ENCODE measurements at regions not wholly inside any gene's neighbourhood (a gene's known extent, or its start where the extent isn't known, plus 50 kb on each side); places are given as distances from the start of the nearest gene placed in this dataset.

DNA sequence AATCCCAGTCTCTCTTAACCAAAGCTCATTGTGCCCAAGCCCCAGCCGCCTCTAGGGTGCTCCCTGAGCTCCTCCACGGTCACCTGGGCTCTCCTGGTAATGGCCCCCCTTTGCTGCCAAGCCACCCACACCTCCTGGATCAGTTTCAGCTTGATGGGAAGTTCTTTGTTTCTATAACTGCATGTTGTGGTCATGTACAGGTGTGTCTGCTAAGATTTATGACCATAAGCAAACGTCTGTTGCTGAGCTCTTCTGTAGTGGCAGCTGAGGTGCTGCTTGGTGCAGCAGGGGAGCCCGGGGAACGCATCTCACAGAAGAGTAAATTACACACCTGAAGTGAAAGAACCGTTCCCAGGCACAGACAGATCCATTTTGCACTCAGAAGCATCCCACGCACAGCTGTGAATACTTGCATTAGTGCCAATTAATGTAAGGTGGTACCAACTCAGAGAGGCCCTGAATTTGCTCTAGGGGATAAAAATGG, 194.6 kb upstream of the ARID1B start:
- Mint-ChIP-seq H3K9me3 (ENCODE audit: unreplicated experiment) (peaks cover 6% of the 10 kb centered on the region), H3K27me3 (ENCODE audit: unreplicated experiment) (no peaks in the 10 kb centered on the region), H3K27ac (ENCODE audit: unreplicated experiment) (no peak overlapping the region), H3K4me3 (ENCODE audit: unreplicated experiment) (no peak overlapping the region), H3K36me3 (ENCODE audit: low read depth, unreplicated experiment) (peaks cover 5% of the 10 kb centered on the region), H3K4me1 (ENCODE audit: unreplicated experiment) (no peaks in the 10 kb centered on the region)
- no peak for DNase-seq (ENCODE audit: low spot score)
- TF ChIP-seq, protein P1, sequence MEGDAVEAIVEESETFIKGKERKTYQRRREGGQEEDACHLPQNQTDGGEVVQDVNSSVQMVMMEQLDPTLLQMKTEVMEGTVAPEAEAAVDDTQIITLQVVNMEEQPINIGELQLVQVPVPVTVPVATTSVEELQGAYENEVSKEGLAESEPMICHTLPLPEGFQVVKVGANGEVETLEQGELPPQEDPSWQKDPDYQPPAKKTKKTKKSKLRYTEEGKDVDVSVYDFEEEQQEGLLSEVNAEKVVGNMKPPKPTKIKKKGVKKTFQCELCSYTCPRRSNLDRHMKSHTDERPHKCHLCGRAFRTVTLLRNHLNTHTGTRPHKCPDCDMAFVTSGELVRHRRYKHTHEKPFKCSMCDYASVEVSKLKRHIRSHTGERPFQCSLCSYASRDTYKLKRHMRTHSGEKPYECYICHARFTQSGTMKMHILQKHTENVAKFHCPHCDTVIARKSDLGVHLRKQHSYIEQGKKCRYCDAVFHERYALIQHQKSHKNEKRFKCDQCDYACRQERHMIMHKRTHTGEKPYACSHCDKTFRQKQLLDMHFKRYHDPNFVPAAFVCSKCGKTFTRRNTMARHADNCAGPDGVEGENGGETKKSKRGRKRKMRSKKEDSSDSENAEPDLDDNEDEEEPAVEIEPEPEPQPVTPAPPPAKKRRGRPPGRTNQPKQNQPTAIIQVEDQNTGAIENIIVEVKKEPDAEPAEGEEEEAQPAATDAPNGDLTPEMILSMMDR (IDR thresholded peaks at IDR 0.05; ENCODE audit: unreplicated experiment): no peak

DNA sequence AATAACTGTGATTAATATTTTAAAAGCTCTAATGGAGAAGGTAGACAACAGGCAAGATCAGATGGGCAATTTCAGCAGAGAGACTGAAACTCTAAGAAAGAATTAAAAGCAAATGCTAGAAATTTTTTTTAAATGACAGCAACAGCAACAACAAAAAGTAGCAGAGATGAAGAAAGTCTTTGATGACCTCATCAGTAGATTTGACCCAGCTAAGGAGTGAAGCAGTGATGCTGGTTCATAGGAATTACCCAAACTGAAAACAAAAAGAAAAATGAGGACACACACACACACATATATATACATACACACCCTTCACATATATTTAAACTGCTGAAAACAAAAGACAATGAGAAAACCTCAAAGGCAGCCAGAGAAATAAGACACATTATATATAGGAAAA, 197.6 kb upstream of the ARID1B start:
- Mint-ChIP-seq H3K4me3 (ENCODE audit: unreplicated experiment) (no peak overlapping the region), H3K27ac (ENCODE audit: unreplicated experiment) (no peak overlapping the region), H3K9me3 (ENCODE audit: unreplicated experiment) (peaks cover 11% of the 10 kb centered on the region), H3K27me3 (ENCODE audit: unreplicated experiment) (no peaks in the 10 kb centered on the region), H3K36me3 (ENCODE audit: low read depth, unreplicated experiment) (peaks cover 7% of the 10 kb centered on the region), H3K4me1 (ENCODE audit: unreplicated experiment) (no peaks in the 10 kb centered on the region)
- no peak for DNase-seq (ENCODE audit: low spot score)
- TF ChIP-seq, protein P1 (IDR thresholded peaks at IDR 0.05; ENCODE audit: unreplicated experiment): no peak

DNA sequence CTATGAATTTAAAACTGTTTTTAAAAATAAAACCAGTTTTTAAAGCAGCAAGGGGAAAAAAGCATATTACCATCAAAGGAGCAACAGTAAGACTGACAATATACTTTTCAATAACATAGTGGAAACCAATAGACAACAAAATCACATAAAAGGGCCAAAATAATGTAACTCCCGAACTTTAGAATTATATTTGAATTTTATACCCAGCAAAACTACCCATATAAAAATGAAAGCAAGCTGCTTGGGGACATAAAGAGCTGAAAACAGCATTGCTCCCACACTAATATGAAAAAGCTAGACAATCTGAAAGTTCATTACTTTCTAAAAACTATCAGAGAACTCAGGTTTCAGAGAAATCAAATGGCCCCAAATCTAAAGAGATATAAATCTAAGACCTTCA, 199.4 kb upstream of the ARID1B start:
- TF ChIP-seq, protein P1 (IDR thresholded peaks at IDR 0.05; ENCODE audit: unreplicated experiment): no peak
- DNase-seq (ENCODE audit: low spot score): no peak
- Mint-ChIP-seq H3K27me3 (ENCODE audit: unreplicated experiment) (no peaks in the 10 kb centered on the region), H3K27ac (ENCODE audit: unreplicated experiment) (no peak overlapping the region), H3K36me3 (ENCODE audit: low read depth, unreplicated experiment) (peaks cover 7% of the 10 kb centered on the region), H3K9me3 (ENCODE audit: unreplicated experiment) (peaks cover 11% of the 10 kb centered on the region), H3K4me3 (ENCODE audit: unreplicated experiment) (no peak overlapping the region), H3K4me1 (ENCODE audit: unreplicated experiment) (no peaks in the 10 kb centered on the region)

DNA sequence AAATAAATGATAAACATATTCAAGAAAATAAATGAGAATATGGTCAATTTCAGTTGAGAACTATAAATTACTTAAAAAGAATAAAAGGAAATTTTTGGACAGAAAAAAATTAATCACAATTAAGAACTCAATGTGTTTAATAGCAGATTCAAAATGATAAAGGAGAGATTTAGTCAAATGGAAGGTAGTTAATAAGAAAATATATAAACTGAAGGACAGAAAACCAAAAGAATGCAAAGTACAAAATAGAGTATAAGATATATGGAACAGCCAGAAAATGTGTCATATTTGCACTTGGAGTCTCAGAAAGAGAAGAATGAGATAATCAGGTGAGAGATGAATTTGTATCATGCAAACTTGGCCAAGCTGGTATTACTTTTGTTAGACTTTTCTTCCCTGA, 201.8 kb upstream of the ARID1B start:
- Mint-ChIP-seq H3K9me3 (ENCODE audit: unreplicated experiment) (peaks cover 11% of the 10 kb centered on the region), H3K27ac (ENCODE audit: unreplicated experiment) (no peak overlapping the region), H3K4me1 (ENCODE audit: unreplicated experiment) (no peaks in the 10 kb centered on the region), H3K27me3 (ENCODE audit: unreplicated experiment) (peaks cover 2% of the 10 kb centered on the region), H3K36me3 (ENCODE audit: low read depth, unreplicated experiment) (peaks cover 7% of the 10 kb centered on the region), H3K4me3 (ENCODE audit: unreplicated experiment) (no peak overlapping the region)
- DNase-seq (ENCODE audit: low spot score): no peak
- TF ChIP-seq, protein P1 (IDR thresholded peaks at IDR 0.05; ENCODE audit: unreplicated experiment): no peak

DNA sequence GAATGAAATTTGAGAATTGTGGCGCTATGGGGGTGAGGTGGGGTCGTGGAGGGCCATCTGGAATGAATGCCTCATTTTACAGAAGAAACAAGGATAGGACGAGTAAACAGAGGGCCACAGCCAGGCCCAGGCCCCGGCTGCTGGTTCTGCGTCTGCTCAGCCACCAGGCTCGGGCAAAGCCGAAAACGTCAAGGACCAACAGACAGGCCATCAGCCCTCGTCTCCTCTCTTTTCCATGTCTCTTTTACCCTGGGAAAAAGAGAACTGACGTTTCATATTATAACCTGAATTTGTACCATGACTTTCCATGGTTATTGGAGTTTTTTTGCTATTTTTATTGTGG, 212.4 kb upstream of the ARID1B start:
- H3K27ac Mint-ChIP-seq (ENCODE audit: unreplicated experiment): no peak overlapping the region
- TF ChIP-seq, protein P1 (IDR thresholded peaks at IDR 0.05; ENCODE audit: unreplicated experiment): no peak
- no peak overlapping the region for H3K4me3 Mint-ChIP-seq (ENCODE audit: unreplicated experiment)
- no peak for DNase-seq (ENCODE audit: low spot score)
- no peaks in the 10 kb centered on the region for H3K36me3 Mint-ChIP-seq (ENCODE audit: low read depth, unreplicated experiment)
- no peaks in the 10 kb centered on the region for H3K9me3 Mint-ChIP-seq (ENCODE audit: unreplicated experiment)
- peaks cover 1% of the 10 kb centered on the region for H3K27me3 Mint-ChIP-seq (ENCODE audit: unreplicated experiment)
- no peaks in the 10 kb centered on the region for H3K4me1 Mint-ChIP-seq (ENCODE audit: unreplicated experiment)

All from endothelial cell (in vitro differentiated cells).